ENCODE measurements at regions not wholly inside any gene's neighbourhood (a gene's known extent, or its start where the extent isn't known, plus 50 kb on each side); places are given as distances from the start of the nearest gene placed in this dataset.
A peak's percentile ranks its signal among the peaks of the same experiment; 100 is the strongest.

DNA sequence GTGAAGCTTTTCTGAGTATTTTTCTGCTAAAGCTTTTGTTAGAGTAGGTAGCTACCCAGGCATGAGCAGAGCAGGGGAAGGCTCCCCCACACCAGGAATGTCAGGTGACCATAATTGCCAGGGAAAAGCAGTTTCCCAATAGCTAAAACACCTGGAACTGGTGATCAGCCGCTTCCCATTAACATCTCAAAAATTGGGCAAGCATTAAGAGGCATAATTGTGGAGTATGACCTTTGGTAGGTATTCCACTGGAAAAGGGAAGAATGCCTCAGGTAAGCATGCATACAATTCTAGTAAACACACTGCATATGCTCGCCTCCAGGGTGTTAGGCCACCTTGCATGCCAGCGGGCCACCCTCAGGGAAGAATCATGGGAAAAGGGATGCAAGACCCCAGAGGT is 84.5 kb downstream of the CCR1 start:
- no peak for TF ChIP-seq ZNF274 (IDR thresholded peaks at IDR 0.05; ENCODE audit: low read depth, low read length)
- H3K4me3 ChIP-seq (ENCODE audit: low read length) = no peak overlapping the region

DNA sequence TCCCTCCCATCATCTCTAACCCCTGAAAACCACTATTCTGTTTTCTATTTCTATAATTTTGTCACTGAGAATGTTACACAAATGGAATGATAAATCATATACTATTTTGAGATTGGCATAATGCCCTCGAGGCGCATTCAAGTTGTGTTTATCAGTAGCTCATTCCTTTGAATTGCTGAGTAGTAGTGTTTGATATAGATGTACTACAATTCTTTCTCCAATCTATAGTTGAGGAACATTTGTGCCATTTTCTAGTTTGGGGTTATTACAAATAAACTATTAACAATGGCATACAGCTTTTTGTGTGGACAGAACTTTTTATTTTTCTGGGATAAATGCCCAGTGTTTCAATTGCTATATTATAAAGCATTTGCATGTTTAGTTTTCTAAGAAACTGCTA is 86.0 kb downstream of the CCR1 start:
- H3K4me3 ChIP-seq (ENCODE audit: low read length) = no peak overlapping the region

GRCh38 chr3:46120983-46121382 is 87.1 kb downstream of the CCR1 start:
- no peak for TF ChIP-seq ZNF274 (IDR thresholded peaks at IDR 0.05; ENCODE audit: low read depth, low read length)
- H3K4me3 ChIP-seq (ENCODE audit: low read length) = no peak overlapping the region

More for the DNA sequence above, 86.0 kb downstream of the CCR1 start:
- no peak for TF ChIP-seq ZNF274 (IDR thresholded peaks at IDR 0.05; ENCODE audit: low read depth, low read length)

GRCh38 chr3:46119709-46120498 is 88.2 kb downstream of the CCR1 start:
- no peak overlapping the region for H3K4me3 ChIP-seq (ENCODE audit: low read length)
- no peak for TF ChIP-seq ZNF274 (IDR thresholded peaks at IDR 0.05; ENCODE audit: low read depth, low read length)

DNA sequence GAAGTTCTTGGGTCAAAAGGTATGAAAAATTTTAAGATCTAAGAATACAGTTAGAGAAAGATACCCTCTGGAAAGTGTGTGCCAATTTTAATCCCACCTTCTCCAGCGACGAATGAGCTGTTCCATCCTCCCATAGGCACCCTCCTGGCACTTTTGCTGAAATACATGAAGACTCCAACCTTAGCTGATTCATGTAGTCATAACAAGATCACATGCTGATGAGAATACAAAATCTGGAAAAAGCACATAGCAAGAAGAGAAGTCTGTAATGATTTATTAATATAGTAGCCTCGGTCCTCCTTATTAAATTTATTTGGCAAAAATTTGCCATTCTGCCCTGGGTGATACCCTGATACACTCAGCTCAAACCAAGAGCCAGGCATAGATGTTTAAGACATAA is 88.9 kb downstream of the CCR1 start:
- no peak overlapping the region for H3K4me3 ChIP-seq (ENCODE audit: low read length)
- no peak for TF ChIP-seq ZNF274 (IDR thresholded peaks at IDR 0.05; ENCODE audit: low read depth, low read length)

GRCh38 chr3:46116996-46117395 is 89.7 kb upstream of the XCR1 start:
- no peak overlapping the region for H3K4me3 ChIP-seq (ENCODE audit: low read length)
- TF ChIP-seq ZNF274 (IDR thresholded peaks at IDR 0.05; ENCODE audit: low read depth, low read length) = no peak

DNA sequence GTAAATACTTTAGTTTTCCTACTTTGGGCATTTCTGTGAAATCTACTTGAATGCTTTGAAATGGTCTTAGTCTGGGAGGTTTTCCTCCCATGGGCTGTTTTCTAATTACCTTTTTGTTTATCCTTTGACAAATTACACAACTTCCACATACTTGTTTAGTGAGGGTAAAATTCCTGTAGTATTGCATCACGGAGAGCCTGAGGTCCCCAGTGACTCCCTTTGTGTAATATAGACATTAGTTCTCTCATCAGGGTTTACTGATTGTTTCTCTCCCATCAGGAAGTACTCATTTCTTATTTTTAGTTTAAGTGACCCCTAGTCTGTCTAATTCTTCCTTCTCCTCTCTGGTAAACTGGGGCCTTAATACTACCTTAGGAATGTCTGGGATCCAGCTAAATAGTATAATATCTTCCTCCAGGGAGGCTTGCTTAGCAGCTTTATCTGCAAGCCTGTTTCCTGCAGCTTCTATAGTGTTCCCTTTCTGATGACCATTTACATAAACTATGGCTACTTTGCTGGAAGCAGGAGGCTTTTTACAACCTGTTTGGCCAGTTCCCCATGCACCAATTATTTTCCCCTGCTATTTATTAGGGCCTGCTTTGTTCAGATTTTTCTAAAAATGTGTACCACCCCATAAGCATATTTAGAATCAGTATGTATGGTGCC is 87.2 kb upstream of the XCR1 start:
- no peak for TF ChIP-seq ZNF274 (IDR thresholded peaks at IDR 0.05; ENCODE audit: low read depth, low read length)

GRCh38 chr3:46113608-46114007 is 86.3 kb upstream of the XCR1 start:
- no peak overlapping the region for H3K4me3 ChIP-seq (ENCODE audit: low read length)
- TF ChIP-seq ZNF274 (IDR thresholded peaks at IDR 0.05; ENCODE audit: low read depth, low read length) = no peak

More for the DNA sequence above, 87.2 kb upstream of the XCR1 start:
- H3K4me3 ChIP-seq (ENCODE audit: low read length) = no peak overlapping the region

- TF ChIP-seq ZNF274 (IDR thresholded peaks at IDR 0.05; ENCODE audit: low read depth, low read length) = no peak
- H3K4me3 ChIP-seq (ENCODE audit: low read length) = no peak overlapping the region
These were observed 85.7 kb upstream of the XCR1 start for GRCh38 chr3:46112984-46113383.

DNA sequence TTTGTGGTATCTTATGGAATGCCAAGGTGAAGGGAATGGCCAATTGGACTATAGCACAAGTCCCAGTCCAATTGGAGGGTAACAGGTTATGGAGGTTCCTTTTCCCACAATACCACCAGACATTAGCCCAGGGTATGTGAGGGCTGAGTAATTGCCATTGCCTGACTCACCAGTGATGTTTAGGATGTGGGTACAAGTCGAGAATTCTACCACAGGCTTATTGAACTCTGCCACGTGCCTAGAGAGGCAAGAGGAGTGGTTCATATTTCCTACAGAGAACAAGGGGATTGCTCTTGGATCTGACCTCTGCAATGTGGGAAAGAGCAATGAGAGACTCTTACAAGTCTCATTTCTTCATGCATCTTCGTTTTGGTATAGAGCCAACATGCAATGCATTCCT is 85.0 kb upstream of the XCR1 start:
- TF ChIP-seq ZNF274 (IDR thresholded peaks at IDR 0.05; ENCODE audit: low read depth, low read length) = no peak
- H3K4me3 ChIP-seq (ENCODE audit: low read length) = no peak overlapping the region

DNA sequence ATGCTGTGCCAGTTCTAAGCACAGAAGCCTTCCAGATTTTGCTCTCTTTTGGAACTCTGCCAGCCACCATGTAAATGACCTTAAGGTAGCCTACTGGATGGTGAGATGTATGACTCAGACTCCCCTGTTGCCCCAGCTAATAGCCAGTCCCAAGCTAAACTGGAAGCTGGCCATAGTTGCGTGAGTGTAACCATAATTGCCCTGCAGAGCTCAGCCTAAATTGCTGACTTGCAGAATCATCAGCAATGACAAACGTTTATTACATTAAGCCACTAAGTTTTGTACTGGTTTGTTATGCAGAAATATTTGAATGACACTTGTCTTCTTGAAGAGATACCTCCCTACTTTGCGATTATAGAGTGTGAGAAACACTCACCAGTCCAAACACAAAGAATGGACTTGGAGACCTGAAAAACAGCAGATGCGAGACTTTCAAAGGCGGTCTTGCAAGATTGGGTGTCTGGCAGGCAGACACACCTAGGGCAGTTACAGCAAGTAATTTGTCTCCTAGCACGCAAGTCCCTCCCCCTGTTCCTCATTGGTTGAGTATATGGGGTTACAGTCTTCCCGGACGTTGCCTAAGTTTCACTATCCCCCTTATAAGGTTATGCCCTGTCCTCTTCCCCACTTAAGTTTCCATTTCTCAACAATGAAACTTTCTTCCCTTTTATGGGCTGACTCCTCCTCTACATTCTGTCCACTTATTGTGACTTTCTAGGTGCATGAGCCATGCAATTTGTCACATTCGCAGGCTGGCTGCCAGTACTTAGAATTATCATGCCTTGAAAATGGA is 83.6 kb upstream of the XCR1 start:
- no peak for TF ChIP-seq ZNF274 (IDR thresholded peaks at IDR 0.05; ENCODE audit: low read depth, low read length)

DNA sequence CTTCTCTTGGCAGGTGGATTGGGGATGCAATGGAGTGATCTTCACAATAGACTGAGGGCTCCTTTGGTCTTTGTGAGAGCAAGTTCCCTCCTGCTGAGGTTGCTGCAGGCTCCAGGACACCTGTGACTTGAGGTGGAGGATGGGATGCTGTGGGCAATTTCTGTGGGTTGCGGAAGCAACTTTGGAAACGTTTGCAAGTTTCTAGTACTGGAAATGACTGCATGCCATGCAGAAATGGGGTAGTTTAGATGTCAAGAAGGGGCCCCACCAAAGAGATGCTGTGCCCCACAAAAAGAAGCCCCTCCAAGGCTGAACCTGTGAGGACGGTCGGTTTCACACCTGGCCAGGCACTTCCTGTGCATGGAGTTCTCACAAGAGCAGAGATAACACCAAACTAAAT is 80.4 kb upstream of the XCR1 start:
- H3K4me3 ChIP-seq (ENCODE audit: low read length) = no peak overlapping the region
- no peak for TF ChIP-seq ZNF274 (IDR thresholded peaks at IDR 0.05; ENCODE audit: low read depth, low read length)

More for the DNA sequence above, 83.6 kb upstream of the XCR1 start:
- H3K4me3 ChIP-seq (ENCODE audit: low read length) = peak overlapping the region; percentile 42; the same call in 1 of the 2 replicates

- TF ChIP-seq ZNF274 (IDR thresholded peaks at IDR 0.05; ENCODE audit: low read depth, low read length) = no peak
- no peak overlapping the region for H3K4me3 ChIP-seq (ENCODE audit: low read length)
These were observed 78.1 kb upstream of the XCR1 start for GRCh38 chr3:46105306-46105919.

- TF ChIP-seq ZNF274 (IDR thresholded peaks at IDR 0.05; ENCODE audit: low read depth, low read length) = no peak
- H3K4me3 ChIP-seq (ENCODE audit: low read length) = no peak overlapping the region
These were observed 77.4 kb upstream of the XCR1 start for GRCh38 chr3:46104706-46105105.

Data from GM08714 (cell line).